SKM-1 (cell line): ENCODE measurements at regions not wholly inside any gene's neighbourhood (a gene's known extent, or its start where the extent isn't known, plus 50 kb on each side); places are given as distances from the start of the nearest gene placed in this dataset.
A peak's percentile ranks its signal among the peaks of the same experiment; 100 is the strongest.

ENCODE experiments used
- DNase-seq: peaks from one replicate; lab custom pipeline; 2025; ENCODE audit not compliant: unreplicated experiment; lab: John Stamatoyannopoulos, UW

- no peak for DNase-seq
Observed at GRCh38 chr13:99617474-99618255, 116.4 kb downstream of the TM9SF2 start.

DNA sequence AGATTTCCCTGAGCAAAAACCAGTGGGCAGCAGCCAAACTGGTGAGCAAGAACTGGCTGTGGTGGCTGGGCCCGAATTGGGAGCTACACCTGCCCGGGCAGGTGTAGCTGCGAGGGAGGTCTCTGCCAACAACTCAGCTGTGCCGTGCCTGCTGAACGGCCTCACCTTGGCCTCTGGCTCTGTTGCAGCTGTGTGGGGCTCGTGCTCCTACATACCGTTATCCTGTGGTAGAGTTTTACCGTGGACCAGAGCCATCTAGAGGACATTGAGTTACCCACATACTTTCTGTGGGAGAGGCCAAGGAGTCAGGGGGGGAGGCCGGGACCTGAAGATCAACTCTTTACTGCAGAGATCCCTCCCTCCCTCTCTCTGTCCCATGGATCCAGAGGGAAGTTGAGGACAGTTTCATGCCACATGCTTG, 113.2 kb downstream of the TM9SF2 start:
- peak; percentile 42 for DNase-seq
